Activated CD4-positive, alpha-beta T cell treated with anti-CD3 and anti-CD28 coated beads, Interleukin-2, amount 50 U/mL, for 16 hours (primary cell): ENCODE measurements at regions not wholly inside any gene's neighbourhood (a gene's known extent, or its start where the extent isn't known, plus 50 kb on each side); places are given as distances from the start of the nearest gene placed in this dataset.
"Not testable (repeated sequence)": the region's sequence is repeated elsewhere in the genome, so short reads cannot be mapped to it uniquely, and the experiment has no call there.

Source experiments
- DNase-seq: peaks from one replicate; pipeline ENCODE4 v3.0.0-alpha.2; 2020

DNA sequence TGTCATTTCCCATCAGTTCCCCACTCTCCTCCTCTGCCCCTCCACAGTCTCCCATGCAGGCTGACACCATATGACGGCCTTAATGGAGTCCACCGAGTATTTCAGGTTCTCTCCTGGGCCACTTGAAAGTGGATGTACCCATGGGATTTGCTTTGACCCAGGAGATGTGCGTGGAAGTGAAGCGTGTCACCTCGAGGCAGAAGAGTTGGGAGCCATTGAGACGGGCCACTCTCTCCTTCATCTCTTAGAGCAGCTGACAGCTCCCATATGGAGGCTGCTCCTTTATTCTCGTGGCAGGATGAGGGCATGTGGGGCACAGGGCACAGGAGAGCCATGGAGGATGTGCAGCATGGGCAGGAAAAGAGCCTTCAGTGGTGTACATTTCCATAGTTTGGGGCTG lies 144.7 kb upstream of the CRYM start:
- DNase-seq = not testable (repeated sequence)

DNA sequence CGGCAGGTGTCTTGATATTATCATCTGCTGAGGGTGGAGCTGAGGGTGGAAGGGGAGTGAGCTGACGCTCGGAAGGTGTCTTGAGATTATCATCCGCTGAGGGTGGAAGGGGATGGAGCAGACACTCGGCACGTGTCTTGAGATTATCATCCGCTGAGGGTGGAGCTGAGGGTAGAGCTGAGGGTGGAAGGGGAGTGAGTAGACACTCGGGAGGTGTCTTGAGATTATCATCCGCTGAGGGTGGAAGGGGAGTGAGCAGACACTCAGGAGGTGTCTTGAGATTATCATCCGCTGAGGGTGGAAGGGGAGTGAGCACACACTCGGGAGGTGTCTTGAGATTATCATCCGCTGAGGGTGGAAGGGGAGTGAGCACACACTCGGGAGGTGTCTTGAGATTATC lies 126.6 kb upstream of the CRYM start:
- DNase-seq = not testable (repeated sequence)

DNA sequence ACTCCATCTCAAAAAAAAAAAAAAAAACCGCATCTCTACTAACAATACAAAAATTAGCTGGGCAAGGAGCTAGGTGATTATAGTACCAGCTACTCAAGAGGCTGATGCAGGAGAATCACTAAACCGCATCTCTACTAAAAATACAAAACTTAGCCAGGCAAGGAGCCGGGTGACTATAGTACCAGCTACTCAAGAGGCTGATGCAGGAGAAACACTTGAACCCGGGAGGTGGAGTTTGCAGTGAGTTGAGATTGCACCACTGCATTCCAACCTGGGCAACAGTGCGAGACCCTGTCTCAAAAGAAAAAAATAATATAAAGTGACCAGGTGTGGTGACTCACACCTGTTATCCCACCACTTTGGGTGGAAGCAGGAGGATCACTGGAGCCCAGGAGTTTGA lies 119.8 kb upstream of the CRYM start:
- DNase-seq = not testable (repeated sequence)

DNA sequence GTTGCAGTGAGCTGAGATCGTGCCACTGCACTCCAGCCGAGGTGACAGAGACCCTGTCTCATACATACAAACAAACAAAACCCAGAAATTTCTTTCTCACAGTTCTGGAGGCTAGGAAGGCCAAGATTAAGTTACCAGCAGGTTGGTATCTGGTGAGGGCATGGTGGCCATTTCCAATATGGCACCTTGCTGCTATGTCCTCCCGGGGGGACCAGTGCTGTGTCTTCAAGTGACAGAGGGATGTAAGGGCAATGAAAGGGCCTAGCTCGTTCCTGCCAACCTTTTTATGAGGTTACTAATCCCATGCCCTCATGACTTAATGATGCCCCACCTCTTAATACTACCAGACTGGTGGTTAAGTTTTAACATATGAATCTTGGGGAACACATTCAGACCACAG lies 118.5 kb upstream of the CRYM start:
- not testable (repeated sequence) for DNase-seq

DNA sequence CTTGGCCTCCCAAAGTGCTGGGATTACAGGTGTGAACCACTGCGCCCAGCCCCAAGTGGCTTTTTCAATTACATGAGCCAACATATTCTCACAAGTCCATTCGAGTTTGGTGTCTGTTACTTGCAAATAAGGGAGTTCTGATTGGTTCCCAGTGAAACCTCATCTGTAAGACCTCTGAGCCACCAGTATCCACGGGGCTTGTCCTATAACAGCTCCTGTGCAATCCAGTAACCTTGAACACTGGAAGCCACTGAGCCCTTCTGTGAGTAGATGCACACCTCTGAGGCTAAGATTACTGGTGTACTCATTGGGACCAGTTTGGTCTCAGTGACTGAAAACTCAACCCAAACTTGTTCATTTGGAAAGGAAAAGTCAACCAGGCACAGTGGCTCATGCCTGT lies 112.5 kb upstream of the CRYM start:
- DNase-seq = not testable (repeated sequence)

DNA sequence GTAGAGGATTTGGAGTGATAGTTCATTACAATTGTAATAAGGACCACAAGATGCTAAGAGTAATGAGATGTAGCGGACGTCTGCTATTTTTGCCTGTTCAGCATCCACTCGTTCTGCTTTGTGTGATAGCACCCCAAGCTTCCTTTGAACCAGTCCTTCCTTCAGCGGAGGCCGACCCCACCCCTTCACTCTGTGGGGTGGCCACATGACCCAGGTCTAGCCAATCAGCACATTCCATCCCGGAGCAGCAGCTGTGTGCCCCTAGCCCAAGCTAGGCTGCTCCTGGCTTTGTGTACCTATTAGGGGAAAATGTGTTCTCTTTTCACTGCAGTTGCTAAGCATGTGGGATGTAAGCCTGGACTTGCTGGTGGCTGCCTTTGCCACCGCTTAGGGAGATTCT lies 111.8 kb upstream of the CRYM start:
- DNase-seq = not testable (repeated sequence)

DNA sequence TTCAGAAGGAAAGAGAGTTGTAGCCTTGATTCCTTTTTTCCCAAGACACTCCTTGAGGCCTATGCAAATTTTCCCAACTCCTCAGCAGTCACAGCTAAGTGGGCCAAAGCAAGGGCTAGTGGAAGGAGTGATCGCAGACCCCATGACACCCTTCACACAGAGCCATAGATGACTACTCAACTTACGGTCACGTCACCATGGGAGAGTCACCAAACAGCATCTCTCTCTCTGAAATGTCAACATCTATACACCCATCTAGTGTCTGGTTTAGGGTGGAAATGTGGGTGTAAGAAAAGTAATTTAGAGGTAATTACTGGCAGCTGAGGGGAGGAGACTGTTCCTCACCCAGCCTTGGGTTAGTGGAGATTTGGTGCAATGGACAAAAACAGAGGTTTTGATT lies 109.7 kb upstream of the CRYM start:
- DNase-seq = not testable (repeated sequence)

DNA sequence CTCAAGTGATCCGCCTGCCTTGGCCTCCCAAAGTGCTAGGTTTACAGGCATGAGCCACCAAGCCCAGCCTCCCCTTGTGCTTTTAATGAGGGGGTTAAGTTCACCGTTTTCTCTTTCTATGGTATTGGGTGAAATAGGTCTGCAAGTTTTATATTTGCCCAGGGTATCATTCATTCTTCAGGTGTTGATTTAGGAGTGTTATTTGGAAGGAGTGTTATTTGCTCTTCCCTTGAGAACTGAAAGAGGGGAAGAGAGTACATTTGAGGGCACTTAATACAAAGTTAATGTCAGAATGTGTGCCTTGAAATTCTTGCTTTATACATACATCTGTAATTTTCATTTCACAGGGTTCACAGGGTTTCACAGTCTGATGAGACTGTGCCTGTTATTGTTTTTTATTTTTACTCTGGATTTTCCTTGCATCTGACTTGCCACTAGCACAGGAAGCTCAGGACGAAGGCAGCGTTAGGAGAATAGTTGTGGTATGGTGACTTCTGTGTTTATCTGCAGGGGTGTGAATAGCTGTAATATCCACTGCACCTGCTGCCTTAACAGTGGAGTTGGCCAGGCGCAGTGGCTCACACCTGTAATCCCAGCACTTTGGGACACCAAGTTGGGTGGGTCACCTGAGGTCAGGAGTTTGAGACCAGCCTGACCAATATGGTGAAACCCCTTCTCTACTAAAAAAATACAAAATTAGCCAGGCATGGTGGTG lies 108.3 kb upstream of the CRYM start:
- not testable (repeated sequence) for DNase-seq

DNA sequence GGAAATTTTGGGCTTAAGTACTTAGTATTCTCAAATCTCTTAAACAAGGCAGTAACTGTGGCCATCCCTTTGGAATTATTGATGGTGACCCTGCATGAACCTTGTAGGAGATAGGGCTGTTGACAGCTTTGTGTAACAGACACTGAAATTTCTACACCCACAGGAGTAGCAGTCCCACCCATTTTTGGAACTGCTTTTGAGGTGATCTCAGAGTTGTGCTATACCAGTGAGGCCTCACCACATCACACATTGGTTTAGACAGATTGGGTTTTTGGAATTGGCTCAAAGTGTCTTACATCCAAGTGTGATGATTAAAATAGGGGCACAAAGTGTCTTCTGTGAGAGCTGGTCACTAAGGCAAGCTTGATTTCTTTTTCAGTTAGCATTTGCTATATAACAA lies 105.6 kb upstream of the CRYM start:
- not testable (repeated sequence) for DNase-seq

DNA sequence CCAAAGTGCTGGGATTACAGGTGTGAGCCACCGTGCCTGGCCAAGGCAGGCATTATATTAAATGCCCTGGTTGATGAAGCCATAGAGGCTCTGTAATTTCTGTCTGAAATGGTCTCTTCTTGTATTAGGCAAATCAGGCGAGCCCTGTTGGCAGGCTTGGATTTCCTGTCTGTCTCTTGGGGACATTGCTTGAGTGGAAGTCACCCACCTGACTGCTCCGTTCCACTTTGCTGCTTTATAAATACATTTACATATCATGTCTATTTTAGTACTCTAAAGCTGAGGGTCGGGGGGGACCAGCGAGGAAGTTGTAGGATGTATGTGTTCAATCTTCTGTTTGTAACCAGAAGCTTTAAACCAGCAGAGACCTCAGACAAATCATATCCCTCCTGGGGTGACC lies 101.6 kb upstream of the CRYM start:
- DNase-seq = not testable (repeated sequence)

DNA sequence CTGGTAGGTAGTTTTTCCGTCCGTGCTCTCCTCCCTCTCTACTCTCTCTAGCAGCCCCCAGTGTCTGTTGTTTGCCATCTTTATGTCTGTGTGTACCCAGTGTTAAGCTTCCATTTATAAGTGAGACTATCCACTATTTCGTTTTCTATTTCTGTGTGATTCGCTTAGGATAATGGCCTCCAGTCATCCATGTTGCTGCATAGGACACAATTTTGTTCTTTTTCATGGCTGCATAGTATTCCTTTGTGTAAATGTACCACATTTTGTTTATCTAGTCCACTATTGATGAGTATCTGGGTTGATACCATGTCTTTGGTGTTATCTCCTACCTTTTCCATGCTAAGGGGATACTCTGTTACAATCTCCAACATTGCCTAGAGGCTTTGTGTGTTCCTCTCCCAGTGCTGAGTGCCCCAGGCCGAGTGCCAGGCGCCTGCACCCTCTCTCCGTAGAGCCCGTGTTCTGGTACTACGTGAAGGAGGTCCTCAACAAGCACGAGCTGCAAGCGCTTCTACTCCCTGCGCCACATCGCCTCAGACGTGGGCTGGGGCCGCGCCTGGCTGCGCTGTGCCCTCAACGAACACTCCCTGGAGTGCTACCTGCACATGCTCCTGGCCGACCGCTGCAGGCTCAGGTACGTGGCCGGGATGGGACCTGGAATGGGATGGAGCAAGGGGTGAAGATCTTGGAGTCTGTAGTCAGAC lies 98.3 kb upstream of the CRYM start:
- DNase-seq = not testable (repeated sequence)

DNA sequence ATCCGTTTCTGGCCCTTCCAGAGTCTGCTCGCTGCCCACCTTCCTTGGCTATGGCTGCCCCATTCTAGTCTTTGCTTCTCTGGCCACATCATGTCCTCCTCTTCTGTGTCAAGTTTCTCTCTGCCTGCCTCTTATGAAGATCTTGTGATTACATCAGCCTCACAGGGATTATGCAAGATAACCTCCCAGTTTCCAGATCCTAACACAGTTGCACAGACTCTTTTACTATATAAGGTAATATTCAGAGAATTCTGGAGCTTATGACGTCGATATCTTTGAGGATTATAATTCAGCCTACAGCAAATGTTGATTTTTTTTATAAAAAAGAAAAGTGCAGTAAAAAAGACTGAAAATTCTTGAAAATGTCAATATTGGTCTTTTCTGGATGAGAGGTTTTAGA lies 97.2 kb upstream of the CRYM start:
- not testable (repeated sequence) for DNase-seq

DNA sequence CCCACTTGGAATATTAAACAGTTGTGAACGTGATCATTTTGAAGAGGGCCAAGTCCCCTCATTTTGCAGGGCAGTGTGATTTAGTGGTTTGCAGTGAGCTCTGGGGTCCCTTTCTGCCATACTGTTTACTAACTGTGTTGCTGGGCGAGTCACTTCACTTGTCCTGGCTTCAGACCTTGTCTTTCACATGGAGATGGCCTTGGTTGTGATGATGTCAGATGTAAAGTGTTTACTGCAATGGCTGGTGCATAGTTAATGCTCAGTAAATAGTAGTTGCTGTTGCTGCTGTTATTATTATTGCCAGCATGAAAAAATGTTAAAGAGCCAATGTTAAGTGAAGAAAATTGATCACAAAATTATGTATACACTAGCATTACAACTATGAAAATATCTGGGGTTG lies 95.4 kb upstream of the CRYM start:
- DNase-seq = not testable (repeated sequence)

DNA sequence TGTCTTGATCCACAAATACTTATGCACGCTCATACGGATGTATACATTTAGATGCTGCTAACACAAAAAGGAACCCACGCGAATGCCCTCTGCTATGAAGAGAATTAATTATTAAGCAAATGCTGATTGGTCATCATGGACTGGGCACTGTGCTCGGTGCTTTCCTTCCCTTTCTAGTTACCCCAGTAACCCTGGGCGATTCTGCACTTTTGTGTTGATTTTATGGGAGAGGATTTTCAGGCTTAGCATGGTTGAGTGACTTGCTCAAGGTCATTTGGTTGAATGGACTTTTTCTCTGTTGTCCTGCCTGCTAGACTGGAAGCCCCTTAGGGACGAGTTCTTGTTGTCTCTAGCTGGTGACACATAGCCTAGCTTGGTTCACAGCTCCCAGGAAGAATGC lies 94.8 kb upstream of the CRYM start:
- DNase-seq = not testable (repeated sequence)

DNA sequence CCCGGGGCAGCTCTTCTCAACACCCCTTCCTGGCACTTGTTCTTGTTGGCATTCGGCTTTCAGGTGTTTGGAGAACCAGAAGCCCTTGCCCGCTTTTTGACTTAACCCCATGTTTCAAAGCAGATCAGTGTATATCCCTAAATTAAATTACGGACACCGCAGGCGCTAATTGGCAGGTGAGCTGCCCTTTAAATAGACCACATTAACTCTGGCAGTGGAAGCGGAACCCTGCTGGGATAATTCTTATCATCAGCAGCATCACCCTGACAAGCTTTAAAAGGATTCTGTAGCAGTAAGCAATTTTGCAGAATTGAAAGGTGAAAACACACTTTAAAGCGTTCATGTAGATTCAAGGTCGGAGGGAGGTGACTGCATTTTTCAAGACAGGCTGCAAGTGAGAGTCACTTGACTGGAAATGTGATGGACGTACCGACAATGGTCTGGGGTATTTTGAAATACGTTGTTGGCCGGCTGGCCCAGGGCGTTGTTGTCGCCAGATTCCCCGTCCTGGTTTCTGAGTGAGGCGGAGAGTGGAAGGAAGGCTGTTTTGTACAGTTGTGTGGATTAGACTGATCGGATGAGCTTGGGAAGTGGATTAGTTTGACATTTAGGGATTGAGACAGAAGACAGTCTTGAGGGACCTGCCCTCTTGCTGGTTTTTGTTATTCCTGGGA lies 94.2 kb upstream of the CRYM start:
- DNase-seq = not testable (repeated sequence)

DNA sequence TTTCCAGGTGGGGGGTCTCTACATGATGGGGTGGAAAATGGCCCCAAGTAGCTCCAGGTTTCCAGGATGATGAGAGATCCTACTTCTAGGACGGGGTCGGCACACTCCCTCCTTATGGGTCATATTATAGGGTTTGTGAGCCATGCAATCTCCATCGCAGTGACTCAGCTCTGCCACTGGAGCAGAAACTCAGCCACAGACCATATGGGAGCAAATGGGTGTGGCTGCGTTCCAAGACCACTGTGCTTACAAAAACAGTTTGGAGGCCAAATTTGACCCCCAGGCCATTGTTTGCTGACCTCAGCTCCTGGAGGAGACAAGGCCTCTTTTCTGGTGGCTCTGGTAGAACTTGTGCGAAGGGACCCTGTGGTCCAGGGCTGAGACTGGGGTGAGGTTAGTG lies 92.7 kb upstream of the CRYM start:
- DNase-seq = not testable (repeated sequence)

DNA sequence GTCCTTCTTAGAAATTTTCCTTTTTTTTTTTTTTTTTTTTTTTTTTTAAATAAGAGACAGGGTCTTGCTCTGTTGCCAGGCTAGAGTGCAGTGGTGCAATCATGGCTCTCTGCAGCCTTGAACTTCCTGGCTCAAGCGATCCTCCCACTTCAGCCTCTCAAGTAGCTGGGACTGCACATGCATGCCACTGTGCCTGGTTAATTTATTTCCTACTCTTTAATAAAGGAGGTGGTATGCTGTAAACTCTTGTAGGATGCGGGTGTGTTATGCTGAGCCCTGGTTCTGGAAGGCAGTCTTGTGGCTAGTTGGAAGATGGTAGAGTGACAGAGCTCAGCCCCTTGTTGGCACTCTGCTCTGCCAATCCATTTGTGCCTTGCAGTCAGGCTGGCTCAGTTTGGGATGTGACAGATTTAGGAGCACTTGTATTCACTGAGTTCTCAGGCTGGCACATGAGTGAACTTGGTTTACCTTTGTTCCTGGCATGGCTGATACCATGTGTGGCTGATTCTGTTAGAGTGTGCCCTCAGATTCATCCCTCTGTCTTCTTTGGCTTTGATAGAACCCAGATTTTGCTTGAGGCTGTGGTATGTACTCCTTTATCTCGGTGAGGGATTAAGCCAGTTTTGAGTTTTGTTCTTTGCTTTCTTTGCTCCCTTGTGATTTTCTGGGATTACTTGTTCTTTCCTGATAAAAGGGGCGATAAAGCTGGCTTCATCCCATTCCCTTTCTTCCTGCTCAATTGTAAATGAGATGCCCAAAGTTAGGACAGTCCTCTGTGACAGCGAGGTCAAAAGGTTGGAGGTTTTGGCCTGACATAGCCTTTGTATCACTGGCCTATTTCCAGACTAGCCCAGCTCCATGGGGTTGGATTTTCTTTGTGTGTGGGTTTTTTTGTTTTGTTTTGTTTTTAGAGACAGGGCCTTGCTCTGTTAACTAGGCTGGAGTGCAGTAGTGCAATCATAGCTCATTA lies 91.2 kb upstream of the CRYM start:
- DNase-seq = not testable (repeated sequence)

DNA sequence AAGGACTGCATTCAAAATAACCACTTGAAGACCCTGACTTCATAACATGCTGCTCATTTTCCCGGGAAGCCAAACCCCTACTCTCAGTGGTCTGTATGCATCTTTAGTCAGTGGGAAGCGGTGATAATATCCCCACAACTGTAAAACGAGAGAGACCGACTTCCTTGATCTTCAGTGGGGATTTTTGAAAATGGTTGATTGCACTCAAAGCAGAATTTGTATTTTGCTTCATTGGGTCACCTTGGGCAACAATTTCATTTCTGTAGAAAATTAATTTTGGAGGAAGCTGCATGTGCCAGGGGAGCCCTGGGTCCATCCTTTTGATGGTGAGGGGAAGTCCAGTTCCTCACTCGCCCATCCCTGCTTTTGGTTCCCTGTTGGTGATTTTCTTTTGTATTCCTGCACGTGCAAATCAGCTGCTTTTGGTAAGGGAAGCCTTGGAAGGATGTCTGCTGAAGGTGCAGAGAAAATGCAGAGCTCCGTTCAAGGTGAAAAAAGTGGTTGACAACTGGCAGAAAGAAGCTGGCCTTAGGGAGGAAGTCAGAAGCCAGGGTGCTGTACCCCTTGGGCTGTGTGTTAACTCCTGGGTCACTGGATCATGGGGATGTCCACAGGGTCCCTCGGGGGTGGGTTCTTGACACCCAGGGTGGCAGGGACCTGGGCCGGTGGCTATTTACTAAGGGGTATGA lies 89.8 kb upstream of the CRYM start:
- DNase-seq = not testable (repeated sequence)

DNA sequence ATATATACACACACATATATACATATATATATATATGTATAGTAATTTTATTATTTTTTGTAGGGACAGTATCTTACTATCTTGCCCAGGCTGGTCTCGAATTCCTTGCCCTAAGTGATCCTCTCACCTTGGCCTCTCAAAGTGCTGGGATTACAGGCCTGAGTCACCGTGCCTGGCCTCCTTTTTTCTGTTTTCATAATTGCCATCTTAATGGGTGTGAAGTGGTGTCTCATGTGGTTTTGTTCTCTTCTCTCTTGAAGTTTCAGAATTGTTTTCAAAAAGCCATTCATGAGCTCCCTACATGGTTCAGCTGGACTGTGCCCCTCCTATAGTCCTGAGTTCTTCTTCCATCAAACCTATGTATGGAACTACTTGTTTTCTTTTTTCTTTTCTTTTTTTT lies 88.9 kb upstream of the CRYM start:
- DNase-seq = peak; percentile 41

DNA sequence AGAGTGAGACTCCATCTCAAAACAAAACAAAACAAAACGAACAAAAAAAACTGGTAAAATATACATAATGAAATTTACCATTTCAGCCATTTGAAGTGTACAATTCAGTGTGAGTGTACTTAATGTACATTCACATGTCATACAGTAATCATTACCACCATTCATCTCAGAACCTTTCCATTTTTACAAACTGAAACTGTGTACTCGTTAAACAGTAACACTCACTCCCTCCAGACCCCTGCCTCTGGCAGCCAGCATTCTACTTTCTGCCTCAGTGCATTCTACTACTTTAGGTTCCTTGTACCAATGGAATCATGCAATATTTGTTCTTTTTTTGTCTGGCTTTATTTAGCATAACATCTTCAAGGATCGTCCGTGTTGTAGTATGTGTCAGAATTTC lies 87.5 kb upstream of the CRYM start:
- peak; percentile 6 for DNase-seq

DNA sequence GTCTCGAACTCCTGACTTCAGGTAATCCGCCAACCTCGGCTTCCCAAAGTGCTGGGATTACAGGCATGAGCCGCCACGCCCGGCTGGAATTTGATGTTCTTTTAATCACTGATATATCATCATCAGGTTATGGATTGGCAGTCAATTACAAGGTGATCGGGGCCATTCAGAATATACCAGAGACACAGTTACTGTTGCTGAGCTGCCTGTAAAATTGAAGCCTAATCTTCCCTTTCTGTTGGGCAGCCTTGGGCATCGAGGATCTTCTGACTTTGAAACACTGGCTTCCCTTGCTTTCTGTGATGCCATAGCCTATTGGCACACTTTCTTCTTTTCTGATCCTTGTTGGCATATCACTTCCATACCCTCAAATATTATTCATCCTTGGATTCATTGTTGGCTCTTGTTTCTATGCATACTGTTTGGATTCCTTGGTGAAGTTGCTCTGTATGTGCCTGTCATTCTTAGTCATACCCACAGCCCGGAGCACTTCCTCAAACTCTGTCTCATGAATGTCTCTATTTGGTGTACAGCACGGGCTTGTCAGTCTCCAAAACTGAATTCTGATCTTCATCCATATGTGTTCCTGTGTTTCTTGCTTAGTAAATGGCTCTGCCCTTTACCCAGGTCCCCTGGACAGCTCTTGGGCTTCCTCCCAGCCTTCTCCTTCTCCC lies 85.6 kb upstream of the CRYM start:
- not testable (repeated sequence) for DNase-seq
